ENCODE measurements at regions not wholly inside any gene's neighbourhood (a gene's known extent, or its start where the extent isn't known, plus 50 kb on each side); places are given as distances from the start of the nearest gene placed in this dataset.

- TF ChIP-seq EZH2 (optimal IDR thresholded peaks at IDR 0.05; ENCODE audit: low read depth, low read length) (no peak), CTCF (IDR thresholded peaks at IDR 0.05; ENCODE audit: low read length) (no peak), EZH2phosphoT487 (IDR thresholded peaks at IDR 0.05; ENCODE audit: low read length) (no peak)
These were observed 466.5 kb upstream of the ARID1B start for GRCh38 chr6:156310701-156311100.
